GM23248 (cell line): ENCODE measurements at regions not wholly inside any gene's neighbourhood (a gene's known extent, or its start where the extent isn't known, plus 50 kb on each side); places are given as distances from the start of the nearest gene placed in this dataset.

Source experiments
- EZH2 ChIP-seq: fragments of 200-600 bp; sonication (generic); IDR thresholded peaks from 2 replicates; pipeline ENCODE4 v1.6.1; 2018; ENCODE audit warnings: antibody characterized with exemption, mild to moderate bottlenecking; ENCODE audit not compliant: insufficient read depth, poor library complexity, severe bottlenecking
- EZH2phosphoT487 ChIP-seq: fragments of 200-600 bp; sonication (generic); IDR thresholded peaks from 2 replicates; pipeline ENCODE4 v1.6.1; 2018; ENCODE audit warnings: antibody characterized with exemption, moderate library complexity, mild to moderate bottlenecking, low read depth; ENCODE audit not compliant: insufficient read depth

- TF ChIP-seq EZH2 (no peak), EZH2phosphoT487 (no peak)
Observed at GRCh38 chr18:51275712-51276476, 78.4 kb upstream of the MEX3C start.
